Brain microvascular endothelial cell (primary cell): ENCODE measurements at regions not wholly inside any gene's neighbourhood (a gene's known extent, or its start where the extent isn't known, plus 50 kb on each side); places are given as distances from the start of the nearest gene placed in this dataset.

Source experiments
- DNase-seq: peaks from one replicate; pipeline ENCODE4 v3.0.0-alpha.2; 2020
- H3K27ac ChIP-seq: fragments of 250-450 bp; sonication (Bioruptor Pico); 2 replicates; pipeline ENCODE4 v1.5.1; 2020; ENCODE audit warnings: mild to moderate bottlenecking, moderate library complexity
- H3K27me3 ChIP-seq: fragments of 250-450 bp; sonication (Bioruptor Pico); replicated peaks from 2 replicates; pipeline ENCODE4 v1.5.1; 2020; ENCODE audit warnings: mild to moderate bottlenecking
- H3K36me3 ChIP-seq: fragments of 250-450 bp; sonication (Bioruptor Pico); replicated peaks from 2 replicates; pipeline ENCODE4 v1.5.1; 2020; ENCODE audit warnings: mild to moderate bottlenecking
- H3K4me3 ChIP-seq: 2 replicates; pipeline ENCODE4 v1.5.1; 2011; ENCODE audit warnings: low read depth, mild to moderate bottlenecking, control low read depth, low read length, moderate library complexity
- CTCF ChIP-seq: IDR thresholded peaks from 2 replicates; pipeline ENCODE4 v1.5.1; 2011; ENCODE audit warnings: low read depth, mild to moderate bottlenecking, moderate library complexity, low read length, control low read depth, inconsistent platforms; ENCODE audit errors: missing control alignments
- in situ Hi-C: cut with HindIII; loops from 2 replicates; pipeline ENCODE4 v1.10.0; 2017; ENCODE audit warnings: low sequenced_read_pairs, low pct_ligation_motif_present

DNA sequence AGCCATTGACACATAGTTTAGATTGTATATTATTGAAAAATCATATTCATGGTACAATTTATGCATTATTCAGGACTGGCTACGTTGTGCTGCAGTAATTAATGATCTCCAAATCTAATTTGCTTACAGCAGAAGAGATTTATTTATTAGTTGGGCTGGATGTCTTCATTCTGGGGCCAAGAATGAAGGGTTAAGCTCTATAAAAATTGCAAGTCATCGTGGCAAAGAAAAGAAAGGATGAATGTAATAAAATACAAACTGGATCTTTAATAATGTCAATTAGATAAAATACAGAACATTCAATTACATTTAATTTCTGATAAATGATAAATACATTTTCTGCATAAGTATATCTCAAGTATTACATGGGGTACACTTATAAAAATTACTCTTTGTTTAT lies 151.8 kb upstream of the ANO5 start:
- no peak overlapping the region for H3K27ac ChIP-seq
- in situ Hi-C loops = no loop called here
- H3K27me3 ChIP-seq = no peaks in the 10 kb centered on the region
- H3K36me3 ChIP-seq = no peaks in the 10 kb centered on the region
- TF ChIP-seq CTCF = no peak
- no peak overlapping the region for H3K4me3 ChIP-seq
- DNase-seq = no peak

- no peaks in the 10 kb centered on the region for H3K27me3 ChIP-seq
- no peak overlapping the region for H3K4me3 ChIP-seq
- no peaks in the 10 kb centered on the region for H3K36me3 ChIP-seq
- DNase-seq = no peak
- TF ChIP-seq CTCF = no peak
- H3K27ac ChIP-seq = no peak overlapping the region
- in situ Hi-C loops = no loop called here
Measured at GRCh38 chr11:22042081-22042480, 150.8 kb upstream of the ANO5 start.

GRCh38 chr11:22044126-22044525 lies 148.8 kb upstream of the ANO5 start:
- Histone ChIP-seq H3K4me3 (no peak overlapping the region), H3K36me3 (no peaks in the 10 kb centered on the region), H3K27me3 (no peaks in the 10 kb centered on the region), H3K27ac (no peak overlapping the region)
- in situ Hi-C loops = no loop called here
- TF ChIP-seq CTCF = no peak
- DNase-seq = no peak

GRCh38 chr11:22049276-22049675 lies 143.6 kb upstream of the ANO5 start:
- in situ Hi-C loops = no loop called here
- TF ChIP-seq CTCF = no peak

GRCh38 chr11:22065472-22065871 lies 127.4 kb upstream of the ANO5 start:
- in situ Hi-C loops = no loop called here
- no peaks in the 10 kb centered on the region for H3K36me3 ChIP-seq
- no peaks in the 10 kb centered on the region for H3K27me3 ChIP-seq
- no peak overlapping the region for H3K27ac ChIP-seq
- no peak overlapping the region for H3K4me3 ChIP-seq
- no peak for TF ChIP-seq CTCF
- DNase-seq = no peak

More at GRCh38 chr11:22049276-22049675, 143.6 kb upstream of the ANO5 start:
- DNase-seq = no peak
- Histone ChIP-seq H3K27me3 (no peaks in the 10 kb centered on the region), H3K4me3 (no peak overlapping the region), H3K27ac (no peak overlapping the region), H3K36me3 (no peaks in the 10 kb centered on the region)

- no peak for TF ChIP-seq CTCF
- H3K27me3 ChIP-seq = no peaks in the 10 kb centered on the region
- no peak for DNase-seq
- no peak overlapping the region for H3K4me3 ChIP-seq
- no peaks in the 10 kb centered on the region for H3K36me3 ChIP-seq
- H3K27ac ChIP-seq = no peak overlapping the region
- in situ Hi-C loops = no loop called here
Measured at GRCh38 chr11:22069844-22070243, 123.0 kb upstream of the ANO5 start.
